ENCODE measurements at regions not wholly inside any gene's neighbourhood (a gene's known extent, or its start where the extent isn't known, plus 50 kb on each side); places are given as distances from the start of the nearest gene placed in this dataset.
A peak's percentile ranks its signal among the peaks of the same experiment; 100 is the strongest.

DNA sequence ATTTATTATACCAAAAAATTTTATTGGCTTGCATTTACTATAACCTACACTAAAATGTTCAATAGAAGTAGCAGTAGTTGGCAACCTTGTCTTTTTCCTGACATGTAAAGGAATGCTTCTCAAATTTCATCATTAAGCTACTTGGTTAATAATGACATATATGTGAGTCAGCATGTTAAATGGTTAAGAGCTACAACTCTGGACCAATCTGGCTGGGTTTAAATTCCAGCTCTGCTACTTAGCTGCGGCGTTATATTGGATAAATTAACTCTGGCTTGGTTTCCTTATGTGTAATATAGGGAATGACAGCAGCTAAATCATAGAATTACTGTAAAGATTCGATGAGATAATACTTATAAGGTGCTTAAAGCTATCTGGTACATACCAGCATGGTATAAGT lies 53.7 kb upstream of the OTOGL start:
- no peaks in the 10 kb centered on the region for H3K9me3 Mint-ChIP-seq
- DNase-seq, result no peak
- no peak overlapping the region for H3K27ac Mint-ChIP-seq
- H3K36me3 Mint-ChIP-seq (ENCODE audit: low read depth), result no peaks in the 10 kb centered on the region
- H3K4me3 Mint-ChIP-seq, result no peak overlapping the region
- no peaks in the 10 kb centered on the region for H3K27me3 Mint-ChIP-seq
- H3K4me1 Mint-ChIP-seq (ENCODE audit: low read depth), result peaks cover 3% of the 10 kb centered on the region

GRCh38 chr12:80044694-80045046 lies 54.7 kb upstream of the OTOGL start:
- no peak for DNase-seq
- Mint-ChIP-seq H3K27ac (no peak overlapping the region), H3K9me3 (no peaks in the 10 kb centered on the region), H3K4me1 (ENCODE audit: low read depth) (peaks cover 8% of the 10 kb centered on the region), H3K4me3 (no peak overlapping the region), H3K36me3 (ENCODE audit: low read depth) (no peaks in the 10 kb centered on the region), H3K27me3 (no peaks in the 10 kb centered on the region)

GRCh38 chr12:80041692-80042091 lies 57.6 kb upstream of the OTOGL start:
- H3K36me3 Mint-ChIP-seq (ENCODE audit: low read depth), result no peaks in the 10 kb centered on the region
- H3K27ac Mint-ChIP-seq, result no peak overlapping the region
- no peak for DNase-seq
- no peak overlapping the region for H3K4me3 Mint-ChIP-seq
- H3K4me1 Mint-ChIP-seq (ENCODE audit: low read depth), result peaks cover 8% of the 10 kb centered on the region
- H3K9me3 Mint-ChIP-seq, result no peaks in the 10 kb centered on the region
- peaks cover 4% of the 10 kb centered on the region for H3K27me3 Mint-ChIP-seq

DNA sequence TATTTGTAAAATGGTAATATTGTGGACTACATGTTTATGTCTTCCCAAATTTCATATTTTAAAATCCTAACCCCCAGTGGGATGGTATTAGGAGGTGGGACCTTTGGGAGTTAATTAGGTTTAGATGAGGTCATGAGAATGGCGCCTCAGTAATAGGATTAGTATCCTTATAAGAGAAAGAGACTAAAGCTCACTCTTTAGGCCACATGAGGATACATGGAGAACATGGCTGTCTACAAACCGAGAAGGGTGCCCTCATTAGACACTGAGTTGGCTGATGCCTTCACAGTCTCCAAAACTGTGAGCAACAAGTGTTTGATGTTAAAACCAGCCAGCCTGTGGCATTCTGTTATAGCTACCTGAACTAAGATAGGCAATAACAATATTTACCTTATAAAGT lies 58.3 kb upstream of the OTOGL start:
- Mint-ChIP-seq H3K27me3 (peaks cover 4% of the 10 kb centered on the region), H3K27ac (no peak overlapping the region), H3K4me3 (no peak overlapping the region), H3K4me1 (ENCODE audit: low read depth) (peaks cover 8% of the 10 kb centered on the region), H3K36me3 (ENCODE audit: low read depth) (no peaks in the 10 kb centered on the region), H3K9me3 (no peaks in the 10 kb centered on the region)
- DNase-seq, result no peak

GRCh38 chr12:80040075-80040738 lies 59.1 kb upstream of the OTOGL start:
- no peaks in the 10 kb centered on the region for H3K9me3 Mint-ChIP-seq
- peaks cover 8% of the 10 kb centered on the region for H3K4me1 Mint-ChIP-seq (ENCODE audit: low read depth)
- peak overlapping the region; percentile 6 for H3K27ac Mint-ChIP-seq
- H3K4me3 Mint-ChIP-seq, result no peak overlapping the region
- H3K36me3 Mint-ChIP-seq (ENCODE audit: low read depth), result no peaks in the 10 kb centered on the region
- peaks cover 4% of the 10 kb centered on the region for H3K27me3 Mint-ChIP-seq
- DNase-seq, result no peak

- Mint-ChIP-seq H3K4me3 (no peak overlapping the region), H3K27ac (no peak overlapping the region), H3K36me3 (ENCODE audit: low read depth) (no peaks in the 10 kb centered on the region), H3K27me3 (peaks cover 4% of the 10 kb centered on the region), H3K4me1 (ENCODE audit: low read depth) (peaks cover 6% of the 10 kb centered on the region), H3K9me3 (no peaks in the 10 kb centered on the region)
- no peak for DNase-seq
Measured at GRCh38 chr12:80038062-80038560, 61.2 kb upstream of the OTOGL start.

GRCh38 chr12:80033448-80033847 lies 65.9 kb upstream of the OTOGL start:
- Mint-ChIP-seq H3K27me3 (peaks cover 15% of the 10 kb centered on the region), H3K4me3 (no peak overlapping the region), H3K9me3 (no peaks in the 10 kb centered on the region), H3K36me3 (ENCODE audit: low read depth) (no peaks in the 10 kb centered on the region), H3K4me1 (ENCODE audit: low read depth) (no peaks in the 10 kb centered on the region), H3K27ac (no peak overlapping the region)
- no peak for DNase-seq

DNA sequence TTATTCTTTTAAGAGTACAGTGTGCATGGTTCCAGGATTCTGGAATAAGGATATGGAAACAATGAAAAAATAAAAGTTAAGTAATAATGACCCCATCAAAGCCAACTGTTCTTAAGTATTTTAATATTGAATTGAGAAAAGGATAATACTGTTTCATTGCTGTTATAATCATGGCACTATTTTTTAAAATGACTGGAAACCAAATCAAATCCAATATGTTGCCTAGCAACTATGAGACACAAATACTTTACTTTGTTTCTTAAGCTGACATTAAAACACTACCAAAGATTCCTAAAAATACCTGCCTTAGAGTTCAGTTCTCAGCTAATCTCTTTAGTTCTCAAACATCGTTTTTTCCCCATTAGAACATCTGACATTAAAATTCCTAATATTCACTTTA lies 66.4 kb upstream of the OTOGL start:
- no peak overlapping the region for H3K4me3 Mint-ChIP-seq
- no peak for DNase-seq
- H3K36me3 Mint-ChIP-seq (ENCODE audit: low read depth), result no peaks in the 10 kb centered on the region
- no peaks in the 10 kb centered on the region for H3K4me1 Mint-ChIP-seq (ENCODE audit: low read depth)
- H3K9me3 Mint-ChIP-seq, result no peaks in the 10 kb centered on the region
- H3K27me3 Mint-ChIP-seq, result peaks cover 12% of the 10 kb centered on the region
- H3K27ac Mint-ChIP-seq, result no peak overlapping the region

- H3K4me3 Mint-ChIP-seq, result no peak overlapping the region
- no peaks in the 10 kb centered on the region for H3K4me1 Mint-ChIP-seq (ENCODE audit: low read depth)
- no peaks in the 10 kb centered on the region for H3K36me3 Mint-ChIP-seq (ENCODE audit: low read depth)
- H3K9me3 Mint-ChIP-seq, result no peaks in the 10 kb centered on the region
- DNase-seq, result no peak
- peaks cover 14% of the 10 kb centered on the region for H3K27me3 Mint-ChIP-seq
- no peak overlapping the region for H3K27ac Mint-ChIP-seq
Measured at GRCh38 chr12:80031229-80031628, 68.1 kb upstream of the OTOGL start.

- no peak overlapping the region for H3K4me3 Mint-ChIP-seq
Measured at GRCh38 chr12:80025638-80026037, 73.7 kb upstream of the OTOGL start.

GRCh38 chr12:80019691-80020090 lies 79.6 kb upstream of the OTOGL start:
- Mint-ChIP-seq H3K4me1 (ENCODE audit: low read depth) (no peaks in the 10 kb centered on the region), H3K9me3 (no peaks in the 10 kb centered on the region), H3K27me3 (peaks cover 2% of the 10 kb centered on the region), H3K27ac (no peak overlapping the region), H3K4me3 (no peak overlapping the region), H3K36me3 (ENCODE audit: low read depth) (no peaks in the 10 kb centered on the region)
- no peak for DNase-seq

More at GRCh38 chr12:80025638-80026037, 73.7 kb upstream of the OTOGL start:
- Mint-ChIP-seq H3K36me3 (ENCODE audit: low read depth) (no peaks in the 10 kb centered on the region), H3K4me1 (ENCODE audit: low read depth) (no peaks in the 10 kb centered on the region), H3K9me3 (peaks cover 6% of the 10 kb centered on the region), H3K27me3 (peaks cover 18% of the 10 kb centered on the region), H3K27ac (no peak overlapping the region)
- no peak for DNase-seq

GRCh38 chr12:80018119-80018518 lies 81.2 kb upstream of the OTOGL start:
- Mint-ChIP-seq H3K4me1 (ENCODE audit: low read depth) (no peaks in the 10 kb centered on the region), H3K4me3 (no peak overlapping the region), H3K27ac (no peak overlapping the region), H3K9me3 (no peaks in the 10 kb centered on the region), H3K27me3 (peaks cover 6% of the 10 kb centered on the region), H3K36me3 (ENCODE audit: low read depth) (no peaks in the 10 kb centered on the region)
- no peak for DNase-seq

- H3K27me3 Mint-ChIP-seq, result peaks cover 6% of the 10 kb centered on the region
- no peaks in the 10 kb centered on the region for H3K4me1 Mint-ChIP-seq (ENCODE audit: low read depth)
- H3K36me3 Mint-ChIP-seq (ENCODE audit: low read depth), result no peaks in the 10 kb centered on the region
- H3K4me3 Mint-ChIP-seq, result no peak overlapping the region
- no peak overlapping the region for H3K27ac Mint-ChIP-seq
- H3K9me3 Mint-ChIP-seq, result no peaks in the 10 kb centered on the region
- no peak for DNase-seq
Measured at GRCh38 chr12:80017261-80017870, 82.0 kb upstream of the OTOGL start.

DNA sequence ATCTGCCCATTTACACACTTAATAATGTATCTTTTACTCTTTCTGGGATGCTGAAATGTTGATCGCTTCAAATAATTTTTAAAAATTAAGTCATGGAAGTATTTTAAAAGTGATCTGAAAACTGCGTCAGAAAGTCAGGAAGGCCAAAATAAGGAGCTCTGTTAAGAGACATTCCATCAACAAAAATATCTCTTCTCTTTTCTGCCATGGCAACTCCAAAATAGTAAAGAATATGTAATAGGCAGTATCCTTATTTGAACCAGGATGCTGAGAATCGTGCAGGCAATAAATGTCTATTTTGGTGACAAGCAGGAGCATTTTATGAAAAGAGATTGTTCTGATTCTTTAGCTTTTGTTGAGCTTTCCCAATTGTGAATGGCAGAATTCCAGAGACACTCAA lies 81.8 kb upstream of the PPP1R12A start:
- Mint-ChIP-seq H3K4me3 (no peak overlapping the region), H3K4me1 (ENCODE audit: low read depth) (no peaks in the 10 kb centered on the region), H3K36me3 (ENCODE audit: low read depth) (no peaks in the 10 kb centered on the region), H3K9me3 (no peaks in the 10 kb centered on the region), H3K27me3 (peaks cover 6% of the 10 kb centered on the region), H3K27ac (no peak overlapping the region)
- no peak for DNase-seq

- no peaks in the 10 kb centered on the region for H3K36me3 Mint-ChIP-seq (ENCODE audit: low read depth)
- peaks cover 6% of the 10 kb centered on the region for H3K27me3 Mint-ChIP-seq
- H3K9me3 Mint-ChIP-seq, result no peaks in the 10 kb centered on the region
- no peak overlapping the region for H3K4me3 Mint-ChIP-seq
- no peaks in the 10 kb centered on the region for H3K4me1 Mint-ChIP-seq (ENCODE audit: low read depth)
- no peak overlapping the region for H3K27ac Mint-ChIP-seq
- DNase-seq, result no peak
Measured at GRCh38 chr12:80015660-80016059, 80.8 kb upstream of the PPP1R12A start.
